Activated CD8-positive, alpha-beta T cell treated with anti-CD3 and anti-CD28 coated beads, Interleukin-2, amount 10 ng/mL, durations not matched to agents 7 days and 5 days (primary cell): ENCODE measurements at regions not wholly inside any gene's neighbourhood (a gene's known extent, or its start where the extent isn't known, plus 50 kb on each side); places are given as distances from the start of the nearest gene placed in this dataset.

Experiments
- ATAC-seq: fragments of 150-1000 bp; cut with Tn5 transposase; one replicate; pipeline ENCODE4 v1.10.0; 2021; ENCODE audit warnings: moderate library complexity
- CTCF ChIA-PET: fragments of 350-600 bp; sonication (Branson Sonifier 250); formaldehyde crosslinking; loops from one replicate; lab custom pipeline; 2021; ENCODE audit warnings: antibody characterized with exemption; lab: Charles Lee
- POLR2A ChIA-PET: fragments of 350-600 bp; sonication (Branson Sonifier 250); formaldehyde crosslinking; loops from one replicate; lab custom pipeline; 2021; ENCODE audit warnings: antibody characterized with exemption; lab: Charles Lee
- DNase-seq: peaks from one replicate; pipeline ENCODE4 v3.0.0-alpha.2; 2020
- H3K27ac Mint-ChIP-seq: one replicate; pipeline ENCODE4 v1.8.0; 2021; ENCODE audit warnings: mild to moderate bottlenecking, mixed read lengths
- H3K27me3 Mint-ChIP-seq: one replicate; pipeline ENCODE4 v1.8.0; 2021; ENCODE audit warnings: low read depth, mixed read lengths
- H3K36me3 Mint-ChIP-seq: one replicate; pipeline ENCODE4 v1.8.0; 2021; ENCODE audit warnings: low read depth, mixed read lengths
- H3K4me1 Mint-ChIP-seq: one replicate; pipeline ENCODE4 v1.8.0; 2021; ENCODE audit warnings: low read depth, mixed read lengths
- H3K4me3 Mint-ChIP-seq: one replicate; pipeline ENCODE4 v1.8.0; 2021; ENCODE audit warnings: mild to moderate bottlenecking, mixed read lengths
- H3K9me3 Mint-ChIP-seq: one replicate; pipeline ENCODE4 v1.8.0; 2022; ENCODE audit warnings: mixed read lengths; ENCODE audit not compliant: insufficient read depth

DNA sequence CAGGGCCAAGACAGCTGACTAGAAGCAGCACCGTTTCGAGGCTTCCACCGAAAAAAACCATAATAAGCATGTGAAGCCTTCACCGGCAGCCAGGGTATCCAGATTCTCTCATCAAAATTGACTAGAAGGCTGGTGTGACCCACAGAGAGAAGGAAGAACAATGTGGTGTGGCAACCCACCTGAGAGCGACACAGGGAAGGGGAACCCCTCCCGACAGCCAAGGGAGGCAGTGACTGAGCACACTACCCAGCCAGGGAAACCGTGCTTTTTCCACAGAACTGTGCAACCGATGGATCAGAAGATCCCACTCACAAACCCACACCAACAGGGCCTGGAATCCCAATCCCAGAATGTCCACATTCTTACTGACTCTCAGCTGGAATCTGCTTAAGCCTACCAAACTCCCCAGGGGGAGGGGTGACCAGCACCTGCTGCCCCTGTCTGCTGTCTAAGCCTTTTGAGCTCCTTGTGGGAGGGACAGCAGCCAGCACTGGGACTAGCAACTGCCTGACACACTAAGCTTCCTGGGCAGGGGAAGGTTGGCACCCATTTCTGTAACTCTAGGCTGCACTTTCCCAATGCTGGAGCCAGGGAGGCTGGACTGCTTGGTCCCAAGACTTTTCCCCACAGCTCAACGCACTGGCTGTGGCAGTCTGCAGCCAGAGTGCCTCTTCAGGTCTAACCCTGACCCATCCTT lies 231.9 kb upstream of the FAM83B start:
- Mint-ChIP-seq H3K9me3 (no peaks in the 10 kb centered on the region), H3K36me3 (no peaks in the 10 kb centered on the region), H3K27ac (no peak overlapping the region), H3K4me3 (no peak overlapping the region), H3K4me1 (no peaks in the 10 kb centered on the region), H3K27me3 (no peaks in the 10 kb centered on the region)
- ChIA-PET CTCF (no interaction called here), POLR2A (no interaction called here)
- DNase-seq, result no peak
- no peak for ATAC-seq

GRCh38 chr6:54617730-54618129 lies 228.8 kb upstream of the FAM83B start:
- DNase-seq (no peak), ATAC-seq (no peak)
- H3K36me3 Mint-ChIP-seq, result no peaks in the 10 kb centered on the region
- no peaks in the 10 kb centered on the region for H3K27me3 Mint-ChIP-seq
- no peak overlapping the region for H3K4me3 Mint-ChIP-seq
- H3K9me3 Mint-ChIP-seq, result no peaks in the 10 kb centered on the region
- H3K27ac Mint-ChIP-seq, result no peak overlapping the region
- ChIA-PET POLR2A (no interaction called here), CTCF (interaction anchor here (1.1 kb wide), 1 partner anchor 100 kb away, joined by 3 read pairs; no protein-coding TSS in a partner anchor)
- H3K4me1 Mint-ChIP-seq, result no peaks in the 10 kb centered on the region

DNA sequence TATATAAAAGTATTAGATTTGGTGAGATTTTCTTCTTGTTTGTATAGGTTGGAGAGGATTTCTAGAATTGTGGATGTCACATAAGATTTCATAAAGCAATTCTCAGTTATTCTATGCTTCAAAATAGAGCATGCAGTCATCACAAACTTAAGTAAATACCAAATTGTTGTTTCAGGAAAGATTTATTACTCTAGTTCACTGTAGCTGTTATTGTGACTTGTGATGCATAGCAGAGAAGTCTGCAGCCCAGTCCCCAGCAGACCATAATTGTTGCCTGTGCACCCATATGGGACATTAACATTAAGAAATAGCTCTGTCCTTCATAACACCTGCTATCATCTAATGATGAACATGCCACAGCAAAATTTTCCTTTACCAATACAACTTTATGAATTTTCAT lies 228.0 kb upstream of the FAM83B start:
- no peak for ATAC-seq
- Mint-ChIP-seq H3K27me3 (no peaks in the 10 kb centered on the region), H3K27ac (no peak overlapping the region), H3K4me1 (no peaks in the 10 kb centered on the region), H3K4me3 (no peak overlapping the region), H3K9me3 (no peaks in the 10 kb centered on the region), H3K36me3 (no peaks in the 10 kb centered on the region)
- ChIA-PET POLR2A (no interaction called here), CTCF (no interaction called here)
- no peak for DNase-seq

DNA sequence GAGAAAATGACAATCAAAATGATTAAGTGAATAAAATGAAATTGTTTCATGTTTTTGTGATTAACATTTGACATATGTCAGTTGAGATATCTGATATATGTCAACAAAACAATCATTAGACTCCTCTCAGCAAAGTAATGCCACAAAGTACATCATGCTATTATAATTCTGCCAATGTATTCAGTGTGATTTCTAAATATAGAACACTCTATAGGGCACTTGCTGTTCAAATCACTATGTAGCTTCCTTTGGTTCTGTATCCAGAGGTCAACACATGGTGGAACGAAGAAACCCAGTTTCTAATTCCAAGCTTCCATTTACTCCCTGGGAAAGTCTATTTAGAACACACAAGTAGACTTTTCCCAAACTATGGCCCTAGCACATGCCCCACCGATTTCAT lies 227.5 kb upstream of the FAM83B start:
- Mint-ChIP-seq H3K9me3 (no peaks in the 10 kb centered on the region), H3K27ac (no peak overlapping the region), H3K36me3 (no peaks in the 10 kb centered on the region), H3K4me3 (no peak overlapping the region), H3K4me1 (no peaks in the 10 kb centered on the region), H3K27me3 (no peaks in the 10 kb centered on the region)
- ChIA-PET CTCF (no interaction called here), POLR2A (no interaction called here)
- ATAC-seq (no peak), DNase-seq (no peak)

- ATAC-seq (no peak), DNase-seq (no peak)
- no peak overlapping the region for H3K4me3 Mint-ChIP-seq
- H3K9me3 Mint-ChIP-seq, result no peaks in the 10 kb centered on the region
- H3K27ac Mint-ChIP-seq, result no peak overlapping the region
- H3K4me1 Mint-ChIP-seq, result no peaks in the 10 kb centered on the region
- ChIA-PET POLR2A (no interaction called here), CTCF (no interaction called here)
- H3K36me3 Mint-ChIP-seq, result no peaks in the 10 kb centered on the region
- no peaks in the 10 kb centered on the region for H3K27me3 Mint-ChIP-seq
Measured at GRCh38 chr6:54621285-54621684, 225.3 kb upstream of the FAM83B start.

- H3K4me3 Mint-ChIP-seq, result no peak overlapping the region
- H3K9me3 Mint-ChIP-seq, result no peaks in the 10 kb centered on the region
- ChIA-PET POLR2A (no interaction called here), CTCF (no interaction called here)
- H3K36me3 Mint-ChIP-seq, result no peaks in the 10 kb centered on the region
- DNase-seq (no peak), ATAC-seq (no peak)
- H3K27me3 Mint-ChIP-seq, result no peaks in the 10 kb centered on the region
- H3K27ac Mint-ChIP-seq, result no peak overlapping the region
- H3K4me1 Mint-ChIP-seq, result no peaks in the 10 kb centered on the region
Measured at GRCh38 chr6:54624216-54624615, 222.4 kb upstream of the FAM83B start.

GRCh38 chr6:54624779-54625178 lies 221.8 kb upstream of the FAM83B start:
- CTCF ChIA-PET, result no interaction called here
- H3K4me3 Mint-ChIP-seq, result no peak overlapping the region
- ATAC-seq (no peak), DNase-seq (no peak)
- no peak overlapping the region for H3K27ac Mint-ChIP-seq
- no peaks in the 10 kb centered on the region for H3K36me3 Mint-ChIP-seq
- no peaks in the 10 kb centered on the region for H3K4me1 Mint-ChIP-seq
- POLR2A ChIA-PET, result no interaction called here
- no peaks in the 10 kb centered on the region for H3K9me3 Mint-ChIP-seq
- H3K27me3 Mint-ChIP-seq, result no peaks in the 10 kb centered on the region

DNA sequence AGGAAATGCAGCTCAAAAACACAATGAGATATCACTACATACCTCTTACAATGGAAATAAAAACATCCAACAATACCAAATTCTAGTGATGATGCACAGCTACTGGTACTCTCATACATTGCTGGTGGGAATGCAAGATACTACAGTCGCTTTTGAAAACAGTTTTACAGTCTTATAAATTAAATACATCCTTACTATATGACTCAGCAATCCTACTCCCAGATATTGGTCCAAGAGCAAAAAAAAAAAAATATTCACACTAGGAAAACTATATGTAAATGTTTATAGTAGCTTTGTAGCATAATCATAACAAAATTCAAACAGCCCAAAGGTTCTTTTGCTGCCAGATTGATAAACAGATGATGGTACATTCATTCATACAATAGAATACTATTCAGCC lies 217.4 kb upstream of the FAM83B start:
- H3K9me3 Mint-ChIP-seq, result no peaks in the 10 kb centered on the region
- H3K36me3 Mint-ChIP-seq, result no peaks in the 10 kb centered on the region
- no peaks in the 10 kb centered on the region for H3K27me3 Mint-ChIP-seq
- DNase-seq (no peak), ATAC-seq (no peak)
- H3K27ac Mint-ChIP-seq, result no peak overlapping the region
- H3K4me1 Mint-ChIP-seq, result no peaks in the 10 kb centered on the region
- CTCF ChIA-PET, result no interaction called here
- no peak overlapping the region for H3K4me3 Mint-ChIP-seq
- POLR2A ChIA-PET, result no interaction called here

DNA sequence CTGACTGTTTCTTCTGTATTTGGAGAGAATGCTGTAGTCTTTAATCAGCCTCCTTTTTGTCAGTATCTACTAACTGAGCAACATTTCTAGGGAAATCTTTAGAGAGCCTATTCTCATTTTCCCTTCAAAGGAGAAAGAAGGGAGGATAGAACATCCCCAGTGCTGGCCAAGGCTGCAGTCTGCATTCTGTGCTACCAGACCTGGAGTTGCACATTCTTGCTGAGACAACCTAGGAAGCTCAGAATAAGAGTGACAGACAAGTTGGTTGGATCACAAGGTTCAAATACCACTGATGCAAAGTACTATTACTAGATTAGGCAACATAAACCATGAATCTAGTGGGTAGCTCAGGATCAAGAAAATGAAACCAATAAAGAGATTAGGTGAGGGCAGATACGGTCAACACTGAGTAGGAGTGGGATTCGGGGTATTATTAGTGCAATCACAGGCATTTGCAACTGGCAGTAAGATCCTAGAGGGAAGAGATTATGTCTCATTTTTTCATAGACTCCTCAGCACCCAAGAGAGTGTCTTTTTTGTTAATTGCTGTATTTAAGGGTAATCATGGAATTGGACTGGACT lies 213.5 kb upstream of the FAM83B start:
- no peaks in the 10 kb centered on the region for H3K4me1 Mint-ChIP-seq
- ChIA-PET CTCF (no interaction called here), POLR2A (no interaction called here)
- no peak overlapping the region for H3K27ac Mint-ChIP-seq
- H3K36me3 Mint-ChIP-seq, result no peaks in the 10 kb centered on the region
- no peak overlapping the region for H3K4me3 Mint-ChIP-seq
- ATAC-seq (no peak), DNase-seq (no peak)
- no peaks in the 10 kb centered on the region for H3K27me3 Mint-ChIP-seq
- H3K9me3 Mint-ChIP-seq, result peaks cover 10% of the 10 kb centered on the region

DNA sequence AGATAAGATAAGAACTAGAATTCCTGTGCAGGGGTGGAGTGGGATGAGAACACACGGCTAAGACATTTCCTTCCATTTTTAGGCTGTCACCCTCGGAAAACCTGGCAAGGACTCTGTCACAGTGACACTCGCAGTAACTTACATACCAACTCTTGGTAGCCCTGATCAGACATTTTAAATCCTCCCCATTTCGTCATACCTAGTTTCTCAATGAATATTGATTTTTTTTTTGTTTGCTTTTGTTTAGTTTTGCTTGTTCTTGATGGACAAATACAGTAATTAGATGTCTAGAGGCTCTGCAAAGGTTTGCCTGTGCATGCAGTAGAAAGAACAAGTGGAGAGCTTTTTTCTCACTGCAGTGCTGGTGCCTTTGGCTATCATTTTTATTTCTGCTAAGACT lies 213.0 kb upstream of the FAM83B start:
- ChIA-PET CTCF (no interaction called here), POLR2A (no interaction called here)
- H3K4me3 Mint-ChIP-seq, result no peak overlapping the region
- H3K9me3 Mint-ChIP-seq, result peaks cover 10% of the 10 kb centered on the region
- DNase-seq (no peak), ATAC-seq (no peak)
- H3K27ac Mint-ChIP-seq, result no peak overlapping the region
- H3K4me1 Mint-ChIP-seq, result no peaks in the 10 kb centered on the region
- H3K27me3 Mint-ChIP-seq, result no peaks in the 10 kb centered on the region
- no peaks in the 10 kb centered on the region for H3K36me3 Mint-ChIP-seq

- Mint-ChIP-seq H3K4me1 (no peaks in the 10 kb centered on the region), H3K27me3 (no peaks in the 10 kb centered on the region), H3K9me3 (peaks cover 8% of the 10 kb centered on the region), H3K4me3 (no peak overlapping the region), H3K27ac (no peak overlapping the region), H3K36me3 (no peaks in the 10 kb centered on the region)
- ChIA-PET POLR2A (no interaction called here), CTCF (interaction anchor here (0.6 kb wide), 1 partner anchor 663 kb away, joined by 3 read pairs; no protein-coding TSS in a partner anchor)
- no peak for DNase-seq
- no peak for ATAC-seq
Measured at GRCh38 chr6:54640911-54641310, 205.7 kb upstream of the FAM83B start.

GRCh38 chr6:54646069-54646950 lies 200.3 kb upstream of the FAM83B start:
- no peaks in the 10 kb centered on the region for H3K27me3 Mint-ChIP-seq
- H3K9me3 Mint-ChIP-seq, result peaks cover 3% of the 10 kb centered on the region
- no peak overlapping the region for H3K4me3 Mint-ChIP-seq
- ChIA-PET CTCF (no interaction called here), POLR2A (no interaction called here)
- ATAC-seq, result no peak
- H3K4me1 Mint-ChIP-seq, result no peaks in the 10 kb centered on the region
- no peak for DNase-seq
- H3K36me3 Mint-ChIP-seq, result no peaks in the 10 kb centered on the region
- H3K27ac Mint-ChIP-seq, result no peak overlapping the region
